ENCODE measurements at regions not wholly inside any gene's neighbourhood (a gene's known extent, or its start where the extent isn't known, plus 50 kb on each side); places are given as distances from the start of the nearest gene placed in this dataset.
A peak's percentile ranks its signal among the peaks of the same experiment; 100 is the strongest.

DNA sequence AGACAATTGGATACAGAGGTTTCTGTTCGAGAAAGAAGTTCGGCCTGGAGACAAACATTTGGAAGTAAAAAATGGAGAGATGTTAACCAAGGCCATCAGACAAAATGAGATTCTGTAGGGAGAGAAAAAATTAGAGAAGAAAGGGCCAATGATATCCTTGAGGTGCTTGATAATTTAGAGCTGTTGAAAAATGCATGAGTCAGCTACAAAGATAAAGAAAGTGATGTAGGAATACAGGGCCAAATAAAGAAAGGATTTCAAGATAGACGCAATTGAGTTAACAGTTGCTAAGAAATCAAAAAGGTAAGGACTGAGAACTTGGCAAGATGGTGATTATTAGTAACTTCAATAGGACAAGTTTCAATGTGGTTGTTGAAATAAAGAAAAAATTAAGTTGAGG, 384.2 kb upstream of the SEMA3A start:
- DNase-seq (ENCODE audit: low read depth) = no peak
- H3K4me3 ChIP-seq (ENCODE audit: low read depth, low read length) = no peak overlapping the region
- TF ChIP-seq, protein P1, sequence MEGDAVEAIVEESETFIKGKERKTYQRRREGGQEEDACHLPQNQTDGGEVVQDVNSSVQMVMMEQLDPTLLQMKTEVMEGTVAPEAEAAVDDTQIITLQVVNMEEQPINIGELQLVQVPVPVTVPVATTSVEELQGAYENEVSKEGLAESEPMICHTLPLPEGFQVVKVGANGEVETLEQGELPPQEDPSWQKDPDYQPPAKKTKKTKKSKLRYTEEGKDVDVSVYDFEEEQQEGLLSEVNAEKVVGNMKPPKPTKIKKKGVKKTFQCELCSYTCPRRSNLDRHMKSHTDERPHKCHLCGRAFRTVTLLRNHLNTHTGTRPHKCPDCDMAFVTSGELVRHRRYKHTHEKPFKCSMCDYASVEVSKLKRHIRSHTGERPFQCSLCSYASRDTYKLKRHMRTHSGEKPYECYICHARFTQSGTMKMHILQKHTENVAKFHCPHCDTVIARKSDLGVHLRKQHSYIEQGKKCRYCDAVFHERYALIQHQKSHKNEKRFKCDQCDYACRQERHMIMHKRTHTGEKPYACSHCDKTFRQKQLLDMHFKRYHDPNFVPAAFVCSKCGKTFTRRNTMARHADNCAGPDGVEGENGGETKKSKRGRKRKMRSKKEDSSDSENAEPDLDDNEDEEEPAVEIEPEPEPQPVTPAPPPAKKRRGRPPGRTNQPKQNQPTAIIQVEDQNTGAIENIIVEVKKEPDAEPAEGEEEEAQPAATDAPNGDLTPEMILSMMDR (IDR thresholded peaks at IDR 0.05; ENCODE audit: insufficient read depth, low read depth, low read length) = no peak

DNA sequence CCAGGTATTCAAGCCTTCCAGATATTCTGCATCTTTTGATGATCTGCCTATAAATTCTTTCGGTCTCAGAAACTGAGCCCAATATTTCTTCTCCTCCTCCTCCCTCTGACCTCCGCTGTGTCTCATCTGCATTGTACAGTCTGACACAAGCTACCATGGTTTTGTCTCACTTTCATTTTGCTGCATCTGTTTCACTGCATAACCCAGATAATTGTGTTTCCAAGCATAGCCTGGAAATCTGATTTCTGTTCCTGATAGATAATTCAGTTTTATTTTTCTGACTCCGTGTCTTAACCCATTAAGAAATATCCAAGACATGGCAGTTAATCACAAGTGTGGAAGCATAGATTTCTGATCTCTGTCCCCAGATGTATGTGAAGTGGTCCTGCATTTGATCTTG, 374.2 kb upstream of the SEMA3A start:
- TF ChIP-seq, protein P1 (IDR thresholded peaks at IDR 0.05; ENCODE audit: insufficient read depth, low read depth, low read length) = no peak
- no peak overlapping the region for H3K4me3 ChIP-seq (ENCODE audit: low read depth, low read length)
- DNase-seq (ENCODE audit: low read depth) = no peak

DNA sequence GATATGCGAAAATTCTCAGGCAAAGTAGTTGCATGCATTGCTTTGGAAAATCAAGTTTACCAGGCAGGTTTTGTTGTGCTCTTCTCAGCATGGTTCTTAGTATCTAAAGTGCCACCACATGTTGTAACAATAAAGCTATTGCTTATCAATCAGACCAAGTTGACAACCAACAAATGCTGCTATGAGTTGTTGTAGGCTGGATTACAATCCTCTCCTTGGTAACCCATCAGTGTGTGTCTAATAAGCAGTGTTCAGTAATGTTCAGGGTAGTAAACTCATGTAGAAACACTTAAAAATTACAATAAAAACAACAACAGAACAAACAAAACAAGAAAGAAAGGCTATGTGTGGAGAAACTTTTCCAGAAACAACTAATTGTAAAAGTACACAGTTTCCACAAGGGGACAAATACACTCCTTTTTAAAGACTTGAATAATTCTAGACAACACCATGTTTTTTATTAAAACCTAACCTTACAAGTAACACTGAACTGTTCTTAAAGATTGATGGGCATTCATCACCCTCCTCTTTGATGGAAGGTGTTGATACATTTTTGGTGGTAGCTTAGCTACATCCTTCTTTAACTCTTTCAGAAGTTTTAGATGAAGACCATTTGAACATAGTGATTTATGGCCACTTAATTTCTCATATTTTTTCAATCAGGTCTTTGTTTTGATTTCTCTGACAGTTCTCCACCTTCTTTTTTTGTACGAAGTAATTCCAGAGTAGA, 370.9 kb upstream of the SEMA3A start:
- DNase-seq (ENCODE audit: low read depth) = no peak
- TF ChIP-seq, protein P1 (IDR thresholded peaks at IDR 0.05; ENCODE audit: insufficient read depth, low read depth, low read length) = no peak
- H3K4me3 ChIP-seq (ENCODE audit: low read depth, low read length) = no peak overlapping the region

DNA sequence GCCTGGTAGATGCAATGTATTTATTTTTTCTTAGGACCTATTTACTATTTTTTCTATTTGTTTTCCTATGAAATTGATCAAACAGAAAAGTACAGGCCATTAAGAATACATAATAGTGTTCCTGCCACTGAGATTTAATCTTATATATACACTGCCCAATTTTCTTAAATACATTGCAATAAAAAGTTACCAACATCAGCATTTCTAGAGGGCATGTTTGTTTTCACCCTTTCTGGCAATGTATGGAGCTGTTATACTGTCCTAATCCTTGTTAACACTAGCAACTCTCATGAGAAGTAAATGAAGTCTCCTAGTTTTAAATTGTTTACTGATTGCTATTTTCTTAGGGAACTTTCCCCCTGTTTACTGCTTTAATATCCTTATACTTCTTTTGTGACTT, 359.1 kb upstream of the SEMA3A start:
- no peak for DNase-seq (ENCODE audit: low read depth)
- H3K4me3 ChIP-seq (ENCODE audit: low read depth, low read length) = no peak overlapping the region
- TF ChIP-seq, protein P1 (IDR thresholded peaks at IDR 0.05; ENCODE audit: insufficient read depth, low read depth, low read length) = no peak

DNA sequence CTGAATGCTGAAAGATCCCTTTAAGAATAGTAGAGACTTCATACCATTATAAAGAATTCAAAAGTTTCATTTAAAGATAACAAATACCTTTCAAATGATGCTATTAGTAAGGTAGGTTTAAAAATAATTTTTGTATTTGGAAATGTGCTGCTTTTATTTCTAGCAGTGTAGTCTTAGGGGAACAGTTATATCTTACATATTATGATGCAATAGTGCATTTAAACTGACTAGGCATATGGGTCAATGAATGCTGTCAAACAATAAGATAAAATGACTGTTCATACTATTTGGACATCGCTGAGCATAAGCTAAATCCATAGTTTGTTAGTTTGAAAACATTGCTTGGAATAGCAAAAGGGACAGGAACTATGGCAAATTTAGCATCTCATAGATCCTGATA, 354.8 kb upstream of the SEMA3A start:
- H3K4me3 ChIP-seq (ENCODE audit: low read depth, low read length) = no peak overlapping the region
- TF ChIP-seq, protein P1 (IDR thresholded peaks at IDR 0.05; ENCODE audit: insufficient read depth, low read depth, low read length) = no peak
- no peak for DNase-seq (ENCODE audit: low read depth)

DNA sequence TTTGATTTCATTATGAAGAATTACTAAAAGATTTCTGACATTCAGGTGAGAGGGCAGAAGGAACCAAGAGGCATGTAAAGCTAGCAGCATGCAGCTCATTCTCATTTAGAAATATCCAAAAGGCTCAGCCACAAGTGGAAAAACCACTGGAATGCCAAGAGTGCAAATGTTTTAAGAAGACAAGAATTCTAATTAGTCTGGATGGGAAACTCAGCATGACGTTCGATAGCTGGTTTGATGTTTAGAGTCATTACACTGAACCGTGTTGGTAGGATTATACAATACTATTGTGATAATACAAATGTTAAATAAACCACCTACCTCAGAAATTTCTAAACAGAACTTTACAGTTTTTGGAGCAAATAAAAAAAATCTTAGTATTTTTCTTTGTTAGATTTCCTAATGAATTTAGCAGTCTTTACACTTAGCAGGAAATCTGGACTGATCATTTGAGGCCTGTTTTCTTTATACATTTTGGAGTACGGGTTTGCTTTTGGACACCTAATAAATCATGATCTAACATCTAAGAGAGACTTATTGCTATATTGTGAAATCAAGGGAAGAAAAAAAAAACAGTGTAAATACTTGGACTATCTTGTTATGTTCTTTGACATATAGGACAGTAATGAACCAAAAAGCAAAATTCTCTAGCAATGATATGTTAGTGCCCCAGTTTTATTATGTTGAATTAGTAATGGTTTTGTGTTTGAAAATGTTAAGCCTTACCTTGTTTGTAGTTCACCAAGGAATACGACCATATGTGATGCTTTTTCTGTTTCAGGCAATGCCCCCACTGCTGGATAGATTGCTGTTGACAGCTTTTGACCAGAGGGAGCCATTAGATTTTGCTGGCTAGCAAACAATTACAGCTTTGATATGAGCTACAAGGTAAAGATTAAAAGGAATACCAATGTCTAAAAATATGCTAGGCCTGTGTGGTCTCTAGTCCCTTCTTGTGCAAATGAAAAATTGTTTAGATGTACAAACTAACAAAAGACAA, 354.1 kb upstream of the SEMA3A start:
- DNase-seq (ENCODE audit: low read depth) = peak; percentile 63
- H3K4me3 ChIP-seq (ENCODE audit: low read depth, low read length) = no peak overlapping the region

More for the DNA sequence above, 354.1 kb upstream of the SEMA3A start:
- TF ChIP-seq, protein P1 (IDR thresholded peaks at IDR 0.05; ENCODE audit: insufficient read depth, low read depth, low read length) = no peak

All from fibroblast of villous mesenchyme (primary cell).